ENCODE measurements at regions not wholly inside any gene's neighbourhood (a gene's known extent, or its start where the extent isn't known, plus 50 kb on each side); places are given as distances from the start of the nearest gene placed in this dataset.

GRCh38 chr1:80241566-80241965, 1235.0 kb upstream of the ADGRL4 start (continued):
- TF ChIP-seq ZXDC (CRISPR knock-in tag; IDR thresholded peaks at IDR 0.05) (no peak), NFE2 (CRISPR knock-in tag; IDR thresholded peaks at IDR 0.05) (no peak), ZNF557 (CRISPR knock-in tag; IDR thresholded peaks at IDR 0.05) (no peak), GPBP1L1 (CRISPR knock-in tag; IDR thresholded peaks at IDR 0.05) (no peak), ZMAT3 (CRISPR knock-in tag; conservative IDR thresholded peaks at IDR 0.05) (no peak), ZNF281 (CRISPR knock-in tag; IDR thresholded peaks at IDR 0.05; ENCODE audit: borderline replicate concordance) (no peak), ZNF205 (CRISPR knock-in tag; IDR thresholded peaks at IDR 0.05) (no peak), GMEB1 (CRISPR knock-in tag; IDR thresholded peaks at IDR 0.05; ENCODE audit: borderline replicate concordance) (no peak), HNRNPLL (IDR thresholded peaks at IDR 0.05; ENCODE audit: low read depth, low read length, poor library complexity, severe bottlenecking) (no peak)

All from HepG2 (cell line).